ENCODE measurements at regions not wholly inside any gene's neighbourhood (a gene's known extent, or its start where the extent isn't known, plus 50 kb on each side); places are given as distances from the start of the nearest gene placed in this dataset.
"Not testable (repeated sequence)": the region's sequence is repeated elsewhere in the genome, so short reads cannot be mapped to it uniquely, and the experiment has no call there.

- Histone ChIP-seq H3K27me3 (no peaks in the 10 kb centered on the region), H3K4me3 (no peak overlapping the region), H3K36me3 (no peaks in the 10 kb centered on the region), H3K9me3 (no peaks in the 10 kb centered on the region), H3K27ac (no peak overlapping the region), H3K4me1 (no peaks in the 10 kb centered on the region)
- 10 to 24% methylated on average over 2 of the region's 2 CpGs for WGBS, 2 donors
- intact Hi-C loops (cut with DNase I), result no loop called here
- TF ChIP-seq CTCF (IDR thresholded peaks at IDR 0.05), result no peak
- FAIRE-seq (no peak), DNase-seq (no peak), ATAC-seq (no peak)
Measured at GRCh38 chr2:14480120-14480519, 152.4 kb upstream of the LRATD1 start.

- no peak for ATAC-seq
Measured at GRCh38 chr2:14480906-14481305, 151.6 kb upstream of the LRATD1 start.

GRCh38 chr2:14492920-14493503, 139.5 kb upstream of the LRATD1 start:
- intact Hi-C loops (cut with DNase I), result no loop called here
- no peak for ATAC-seq
- no peak for FAIRE-seq

More at GRCh38 chr2:14480906-14481305, 151.6 kb upstream of the LRATD1 start:
- no peaks in the 10 kb centered on the region for H3K9me3 ChIP-seq
- no peaks in the 10 kb centered on the region for H3K27me3 ChIP-seq
- TF ChIP-seq CTCF (IDR thresholded peaks at IDR 0.05), result no peak
- WGBS, 2 donors, result 82 to 86% methylated on average over 1 of the region's 1 CpG
- FAIRE-seq, result no peak
- H3K36me3 ChIP-seq, result no peaks in the 10 kb centered on the region
- intact Hi-C loops (cut with DNase I), result no loop called here
- no peaks in the 10 kb centered on the region for H3K4me1 ChIP-seq
- H3K27ac ChIP-seq, result no peak overlapping the region
- no peak overlapping the region for H3K4me3 ChIP-seq
- DNase-seq, result no peak

GRCh38 chr2:14494759-14495158, 137.8 kb upstream of the LRATD1 start:
- Histone ChIP-seq H3K27me3 (no peaks in the 10 kb centered on the region), H3K4me1 (no peaks in the 10 kb centered on the region), H3K9me3 (no peaks in the 10 kb centered on the region), H3K27ac (no peak overlapping the region), H3K4me3 (no peak overlapping the region), H3K36me3 (no peaks in the 10 kb centered on the region)
- FAIRE-seq, result no peak
- TF ChIP-seq CTCF (IDR thresholded peaks at IDR 0.05), result no peak
- WGBS, 2 donors, result 13 to 32% methylated on average over 1 of the region's 1 CpG
- intact Hi-C loops (cut with DNase I), result no loop called here
- peak in 1 of 4 donors; percentile 50 for ATAC-seq
- DNase-seq, result no peak

More at GRCh38 chr2:14492920-14493503, 139.5 kb upstream of the LRATD1 start:
- Histone ChIP-seq H3K36me3 (no peaks in the 10 kb centered on the region), H3K4me1 (no peaks in the 10 kb centered on the region), H3K27me3 (no peaks in the 10 kb centered on the region), H3K4me3 (no peak overlapping the region), H3K27ac (no peak overlapping the region), H3K9me3 (no peaks in the 10 kb centered on the region)
- TF ChIP-seq CTCF (IDR thresholded peaks at IDR 0.05), result no peak
- WGBS, 2 donors, result 79 to 82% methylated on average over 3 of the region's 3 CpGs
- DNase-seq, result no peak

- Histone ChIP-seq H3K27ac (no peak overlapping the region), H3K27me3 (no peaks in the 10 kb centered on the region), H3K9me3 (no peaks in the 10 kb centered on the region), H3K4me3 (no peak overlapping the region), H3K4me1 (no peaks in the 10 kb centered on the region), H3K36me3 (no peaks in the 10 kb centered on the region)
- DNase-seq (no peak), FAIRE-seq (no peak), ATAC-seq (no peak)
- WGBS, 2 donors, result 79 to 84% methylated on average over 6 of the region's 6 CpGs
- intact Hi-C loops (cut with DNase I), result no loop called here
- no peak for TF ChIP-seq CTCF (IDR thresholded peaks at IDR 0.05)
Measured at GRCh38 chr2:14501061-14501460, 131.5 kb upstream of the LRATD1 start.

- ATAC-seq; H3K27ac ChIP-seq; H3K9me3 ChIP-seq; intact Hi-C loops (cut with DNase I); H3K27me3 ChIP-seq; FAIRE-seq; DNase-seq; H3K36me3 ChIP-seq; H3K4me3 ChIP-seq; H3K4me1 ChIP-seq: not testable (repeated sequence)
- WGBS, 2 donors, result 82 to 94% methylated on average over 12 of the region's 12 CpGs
Measured at GRCh38 chr2:14506955-14507354, 125.6 kb upstream of the LRATD1 start.

Data from pancreas (tissue), 10 donors.